Sigmoid colon (tissue), 6 donors: ENCODE measurements at regions not wholly inside any gene's neighbourhood (a gene's known extent, or its start where the extent isn't known, plus 50 kb on each side); places are given as distances from the start of the nearest gene placed in this dataset.

ENCODE experiments used
- DNase-seq: peaks from one replicate; pipeline ENCODE4 v3.0.0-alpha.2; 2019
- H3K27ac ChIP-seq, 4 donors: fragments of 200-600 bp; sonication (generic); one replicate each; pipeline ENCODE4 v1.5.1; 2016 to 2019; ENCODE audit warnings: mild to moderate bottlenecking in 1 of 4
- H3K27me3 ChIP-seq, 3 donors: fragments of 200-600 bp; sonication (generic); one replicate each; pipeline ENCODE4 v1.5.1; 2019; ENCODE audit warnings: mild to moderate bottlenecking in 1 of 3
- H3K36me3 ChIP-seq, 4 donors: fragments of 200-600 bp; sonication (generic); one replicate each; pipeline ENCODE4 v1.5.1; 2016 to 2019
- H3K4me1 ChIP-seq, 4 donors: fragments of 200-600 bp; sonication (generic); one replicate each; pipeline ENCODE4 v1.5.1; 2017 to 2019
- H3K4me3 ChIP-seq, 4 donors: fragments of 200-600 bp; sonication (generic); one replicate each; pipeline ENCODE4 v1.5.1; 2017 to 2019; ENCODE audit warnings: mild to moderate bottlenecking in 2 of 4, moderate library complexity in 1 of 4
- H3K9me3 ChIP-seq, 4 donors: fragments of 200-600 bp in 3 of 4; sonication (generic) in 3 of 4; one replicate each; pipeline versions ENCODE4 v1.5.1 to v1.6.1; 2013 to 2019
- EP300 ChIP-seq, 4 donors: sonication (generic); formaldehyde crosslinking; IDR thresholded peaks; one replicate each; pipeline ENCODE4 v1.6.1; 2017; ENCODE audit warnings: antibody characterized with exemption in 4 of 4
- POLR2A ChIP-seq, 2 donors: fragments of 450-650 bp; IDR thresholded peaks; one replicate each; pipeline ENCODE4 v1.6.1; 2016; ENCODE audit warnings: antibody characterized with exemption in 2 of 2, mild to moderate bottlenecking in 2 of 2, moderate library complexity in 2 of 2
- POLR2AphosphoS5 ChIP-seq, 4 donors: sonication (generic); formaldehyde crosslinking; IDR thresholded peaks; one replicate each; pipeline ENCODE4 v1.6.1; 2017; ENCODE audit warnings: antibody characterized with exemption in 4 of 4
- WGBS, 2 donors: extraction: QIAGEN DNeasy Blood & Tissue Kit; methylation state at CpG; one replicate each; pipeline ENCODE4 v1.1.7; 2013; 5-methylcytosine and 5-hydroxymethylcytosine counted together
- intact Hi-C: fragments of 100-400 bp; cut with DNase I; formaldehyde crosslinking; loops from one replicate; pipeline ENCODE4 v1.15.1; 2023
- TF ChIP-seq, protein P1 (sequence below), 4 experiments: fragments of 450-650 bp in 3 of 4; fragments of 200-600 bp in 1 of 4; IDR thresholded peaks; one replicate each; pipeline ENCODE4 v1.5.1; 2016 to 2019; ENCODE audit warnings: antibody characterized with exemption in 4 of 4, mild to moderate bottlenecking in 3 of 4, moderate library complexity in 2 of 4
- donor health status: healthy with polysubstance abuse.
- donor health status: healthy.

DNA sequence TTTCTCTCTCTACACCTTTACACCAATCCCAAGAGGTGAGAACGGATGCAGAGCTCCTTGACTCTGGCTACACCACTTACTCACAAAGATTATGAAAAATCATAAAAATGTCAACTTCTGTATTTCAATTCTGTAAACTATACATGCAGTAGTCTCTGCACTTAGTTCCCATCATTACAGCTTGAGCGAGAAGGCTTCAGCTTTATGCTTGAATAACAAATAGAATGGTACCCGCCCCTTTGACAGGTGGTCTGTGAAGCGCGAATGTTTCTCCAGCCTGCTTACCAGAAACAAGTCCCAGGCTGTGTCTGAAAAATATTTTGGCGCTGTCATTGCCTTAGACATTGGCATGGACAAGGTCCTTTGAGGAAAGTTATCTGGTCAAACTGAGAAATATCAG, 562.4 kb upstream of the CLINT1 start:
- intact Hi-C loops: no loop called here
- no peak for DNase-seq
- Histone ChIP-seq H3K36me3 (no peaks in the 10 kb centered on the region), H3K9me3 (no peaks in the 10 kb centered on the region), H3K27me3 (no peaks in the 10 kb centered on the region), H3K4me1 (peaks cover 0 to 4% (median 0%) of the 10 kb centered on the region in 4 donors), H3K4me3 (no peak overlapping the region), H3K27ac (no peak overlapping the region)
- WGBS, 2 donors: 72 to 89% methylated on average over 6 of the region's 6 CpGs
- TF ChIP-seq, protein P1, sequence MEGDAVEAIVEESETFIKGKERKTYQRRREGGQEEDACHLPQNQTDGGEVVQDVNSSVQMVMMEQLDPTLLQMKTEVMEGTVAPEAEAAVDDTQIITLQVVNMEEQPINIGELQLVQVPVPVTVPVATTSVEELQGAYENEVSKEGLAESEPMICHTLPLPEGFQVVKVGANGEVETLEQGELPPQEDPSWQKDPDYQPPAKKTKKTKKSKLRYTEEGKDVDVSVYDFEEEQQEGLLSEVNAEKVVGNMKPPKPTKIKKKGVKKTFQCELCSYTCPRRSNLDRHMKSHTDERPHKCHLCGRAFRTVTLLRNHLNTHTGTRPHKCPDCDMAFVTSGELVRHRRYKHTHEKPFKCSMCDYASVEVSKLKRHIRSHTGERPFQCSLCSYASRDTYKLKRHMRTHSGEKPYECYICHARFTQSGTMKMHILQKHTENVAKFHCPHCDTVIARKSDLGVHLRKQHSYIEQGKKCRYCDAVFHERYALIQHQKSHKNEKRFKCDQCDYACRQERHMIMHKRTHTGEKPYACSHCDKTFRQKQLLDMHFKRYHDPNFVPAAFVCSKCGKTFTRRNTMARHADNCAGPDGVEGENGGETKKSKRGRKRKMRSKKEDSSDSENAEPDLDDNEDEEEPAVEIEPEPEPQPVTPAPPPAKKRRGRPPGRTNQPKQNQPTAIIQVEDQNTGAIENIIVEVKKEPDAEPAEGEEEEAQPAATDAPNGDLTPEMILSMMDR (IDR thresholded peaks at IDR 0.05): no peak
- TF ChIP-seq POLR2A (IDR thresholded peaks at IDR 0.05): no peak
- no peak for TF ChIP-seq EP300 (IDR thresholded peaks at IDR 0.05)
- TF ChIP-seq POLR2AphosphoS5 (IDR thresholded peaks at IDR 0.05): no peak

DNA sequence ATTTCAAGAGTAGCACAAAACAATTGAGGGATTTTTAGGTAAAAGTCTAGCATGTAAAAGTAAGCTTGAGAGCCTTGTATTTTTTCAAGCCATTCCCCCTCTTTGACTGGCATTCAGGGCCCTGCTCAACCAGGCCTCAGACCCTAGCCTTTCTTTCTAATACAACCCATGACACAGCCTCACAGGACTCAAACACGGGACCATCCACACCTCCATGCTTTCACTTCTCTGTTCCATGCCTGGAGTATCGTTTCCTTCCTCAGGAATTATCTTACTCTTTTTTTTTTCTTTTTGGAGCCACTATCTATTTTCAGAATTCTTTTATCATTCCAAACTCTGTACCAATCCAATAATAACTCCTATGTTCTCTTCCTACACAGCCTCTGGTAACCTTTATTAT, 560.2 kb upstream of the CLINT1 start:
- H3K4me1 ChIP-seq: peaks cover 0 to 4% (median 0%) of the 10 kb centered on the region in 4 donors
- intact Hi-C loops: no loop called here
- no peak overlapping the region for H3K27ac ChIP-seq
- H3K36me3 ChIP-seq: no peaks in the 10 kb centered on the region
- DNase-seq: no peak
- 81 to 86% methylated on average over 2 of the region's 2 CpGs for WGBS, 2 donors
- TF ChIP-seq POLR2AphosphoS5 (IDR thresholded peaks at IDR 0.05): no peak
- no peak for TF ChIP-seq POLR2A (IDR thresholded peaks at IDR 0.05)
- no peak for TF ChIP-seq EP300 (IDR thresholded peaks at IDR 0.05)
- TF ChIP-seq, protein P1 (IDR thresholded peaks at IDR 0.05): no peak
- H3K9me3 ChIP-seq: no peaks in the 10 kb centered on the region
- no peaks in the 10 kb centered on the region for H3K27me3 ChIP-seq
- H3K4me3 ChIP-seq: no peak overlapping the region

DNA sequence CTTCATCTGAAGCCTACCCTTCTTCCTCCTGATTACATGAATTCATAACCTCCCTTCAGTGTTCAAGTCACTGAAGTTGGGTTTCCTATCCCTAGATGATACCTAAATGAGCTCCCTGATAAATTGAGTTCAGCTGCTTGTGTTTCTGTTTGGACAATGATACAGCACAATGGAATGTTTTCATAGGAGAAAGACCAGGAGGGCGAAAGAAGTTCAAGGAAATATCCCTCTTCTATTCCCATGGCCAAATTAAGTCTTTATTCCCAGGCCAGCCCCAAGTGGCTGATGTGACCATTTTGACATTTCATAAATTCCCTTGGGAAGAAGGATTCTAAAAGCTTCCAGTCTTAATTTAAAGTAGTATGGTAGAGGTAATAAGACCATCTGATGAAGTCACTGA, 555.8 kb upstream of the CLINT1 start:
- 65 to 76% methylated on average over 1 of the region's 1 CpG for WGBS, 2 donors
- Histone ChIP-seq H3K27ac (peak overlapping the region; percentile 32 to 62 (median 51)), H3K4me3 (no peak overlapping the region), H3K36me3 (no peaks in the 10 kb centered on the region), H3K4me1 (no peaks in the 10 kb centered on the region), H3K9me3 (no peaks in the 10 kb centered on the region), H3K27me3 (no peaks in the 10 kb centered on the region)
- intact Hi-C loops: no loop called here
- no peak for DNase-seq
- TF ChIP-seq EP300 (IDR thresholded peaks at IDR 0.05) (no peak), POLR2AphosphoS5 (IDR thresholded peaks at IDR 0.05) (no peak), POLR2A (IDR thresholded peaks at IDR 0.05) (no peak)
- TF ChIP-seq, protein P1 (IDR thresholded peaks at IDR 0.05): no peak

DNA sequence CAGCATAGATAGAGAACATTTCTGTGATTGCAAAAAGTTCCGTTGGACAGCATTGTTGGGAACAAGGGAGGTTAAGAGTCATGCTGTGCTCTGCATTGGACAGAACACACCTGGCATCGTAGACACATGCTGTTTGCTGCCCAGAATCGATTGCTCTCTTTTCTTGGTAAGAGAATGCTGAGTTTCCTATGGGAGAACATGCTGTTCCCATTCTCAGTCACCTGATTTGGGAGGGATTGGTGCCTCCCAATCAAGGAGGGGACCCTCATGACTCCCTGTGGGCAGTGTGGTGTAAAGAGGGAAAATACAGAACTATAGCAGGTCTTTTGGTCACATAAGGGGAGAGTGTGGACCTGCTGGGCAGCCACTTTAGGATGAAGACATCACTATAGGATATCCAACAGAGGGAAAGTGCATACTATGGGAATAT, 555.4 kb upstream of the CLINT1 start:
- TF ChIP-seq, protein P1 (IDR thresholded peaks at IDR 0.05): no peak
- TF ChIP-seq EP300 (IDR thresholded peaks at IDR 0.05) (peak in 2 of 4 donors; percentile 27 to 28), POLR2AphosphoS5 (IDR thresholded peaks at IDR 0.05) (peak; percentile 19 to 60 (median 37))
- Histone ChIP-seq H3K36me3 (no peaks in the 10 kb centered on the region), H3K4me1 (no peaks in the 10 kb centered on the region), H3K27ac (peak overlapping the region; percentile 32 to 62 (median 51)), H3K9me3 (no peaks in the 10 kb centered on the region), H3K27me3 (no peaks in the 10 kb centered on the region), H3K4me3 (no peak overlapping the region)
- WGBS, 2 donors: 80 to 82% methylated on average over 3 of the region's 3 CpGs
- intact Hi-C loops: no loop called here
- peak; percentile 80 for DNase-seq

DNA sequence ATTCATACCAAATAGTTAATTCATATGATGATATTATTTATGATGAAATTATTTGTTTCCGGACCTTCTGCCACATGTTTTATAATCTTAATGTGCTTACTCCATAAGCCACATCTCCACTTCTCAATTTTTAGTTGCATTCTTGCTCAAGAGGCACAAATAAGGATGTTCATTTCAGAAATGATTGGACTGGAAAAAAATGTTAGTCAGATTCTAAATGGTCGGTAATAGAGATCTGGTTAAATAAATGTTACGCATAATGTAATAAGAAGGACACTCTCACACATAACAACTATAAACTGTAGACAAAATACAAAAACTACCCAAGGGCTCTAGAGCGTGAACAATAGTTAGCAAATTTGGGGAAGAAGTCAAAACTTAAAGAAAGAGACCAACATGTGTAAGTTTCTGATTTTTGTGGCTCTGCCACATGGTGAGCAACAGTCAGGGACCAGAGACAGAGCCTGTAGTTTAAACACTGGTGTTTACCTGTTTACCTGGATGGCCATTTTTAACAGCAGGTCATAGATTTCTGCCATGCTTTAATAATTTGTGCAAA, 554.3 kb upstream of the CLINT1 start:
- no peak for DNase-seq
- intact Hi-C loops: no loop called here
- Histone ChIP-seq H3K4me3 (no peak overlapping the region), H3K9me3 (no peaks in the 10 kb centered on the region), H3K4me1 (no peaks in the 10 kb centered on the region), H3K36me3 (no peaks in the 10 kb centered on the region), H3K27ac (no peak overlapping the region), H3K27me3 (no peaks in the 10 kb centered on the region)
- 72 to 86% methylated on average over 4 of the region's 4 CpGs for WGBS, 2 donors
- TF ChIP-seq POLR2A (IDR thresholded peaks at IDR 0.05) (no peak), EP300 (IDR thresholded peaks at IDR 0.05) (no peak), POLR2AphosphoS5 (IDR thresholded peaks at IDR 0.05) (no peak)
- TF ChIP-seq, protein P1 (IDR thresholded peaks at IDR 0.05): no peak
